PC-9 (cell line): ENCODE measurements at regions not wholly inside any gene's neighbourhood (a gene's known extent, or its start where the extent isn't known, plus 50 kb on each side); places are given as distances from the start of the nearest gene placed in this dataset.

Experiments
- BruUV-seq: library from RNA; stranded (reverse); fragments of 400-500 nt; replicated peaks from 2 replicates; lab custom pipeline; 2021; lab: Mats Ljungman, UMichigan
- CTCF ChIA-PET: fragments of 300-600 bp; sonication (Branson Sonifier 250); formaldehyde crosslinking; loops from one replicate; lab custom pipeline; 2022; ENCODE audit warnings: antibody characterized with exemption; lab: Charles Lee
- POLR2A ChIA-PET: fragments of 300-600 bp; sonication (Branson Sonifier 250); formaldehyde crosslinking; loops from one replicate; lab custom pipeline; 2022; ENCODE audit warnings: antibody characterized with exemption; ENCODE audit not compliant: unreplicated experiment; lab: Charles Lee
- DNase-seq, 2 experiments: peaks; one replicate each; pipeline versions ENCODE4 v3.0.0 to v3.0.0-alpha.2; 2015 to 2022; ENCODE audit warnings: mixed read lengths in 1 of 2
- H2AFZ ChIP-seq: fragments of 200-600 bp; sonication (generic); 2 replicates; pipeline ENCODE4 v1.8.1; 2017; ENCODE audit warnings: antibody characterized with exemption
- H3F3A ChIP-seq: fragments of 200-600 bp; sonication (generic); 2 replicates; pipeline ENCODE4 v1.8.1; 2017; ENCODE audit warnings: antibody characterized with exemption, mild to moderate bottlenecking, low read depth; ENCODE audit not compliant: insufficient read depth
- H3K27ac ChIP-seq: fragments of 200-600 bp; sonication (generic); 2 replicates; pipeline ENCODE4 v1.6.1; 2016; ENCODE audit warnings: mixed run types
- H3K27me3 ChIP-seq: fragments of 200-600 bp; sonication (generic); 2 replicates; pipeline ENCODE4 v1.6.1; 2016; ENCODE audit warnings: low read depth, mixed run types; ENCODE audit not compliant: insufficient read depth
- H3K36me3 ChIP-seq: fragments of 200-600 bp; sonication (generic); 2 replicates; pipeline ENCODE4 v1.6.1; 2016; ENCODE audit warnings: low read depth, mixed run types
- H3K4me1 ChIP-seq: fragments of 200-600 bp; sonication (generic); replicated peaks from 2 replicates; pipeline ENCODE4 v1.6.1; 2016; ENCODE audit warnings: mixed run types; ENCODE audit not compliant: insufficient read depth
- H3K4me2 ChIP-seq: fragments of 200-600 bp; sonication (generic); 2 replicates; pipeline ENCODE4 v1.6.1; 2017; ENCODE audit warnings: mixed run types
- H3K4me3 ChIP-seq: fragments of 200-600 bp; sonication (generic); 2 replicates; pipeline ENCODE4 v1.6.1; 2016; ENCODE audit warnings: mixed run types
- H3K79me2 ChIP-seq: fragments of 200-600 bp; sonication (generic); 2 replicates; pipeline ENCODE4 v1.6.1; 2017; ENCODE audit warnings: low read depth, mixed run types
- H3K9me2 ChIP-seq: fragments of 200-600 bp; sonication (generic); 2 replicates; pipeline ENCODE4 v1.8.1; 2017; ENCODE audit warnings: mild to moderate bottlenecking; ENCODE audit not compliant: insufficient read depth
- H3K9me3 ChIP-seq: fragments of 200-600 bp; sonication (generic); 2 replicates; pipeline ENCODE4 v1.8.1; 2016; ENCODE audit warnings: low read depth; ENCODE audit not compliant: insufficient read depth
- H4K20me1 ChIP-seq: fragments of 200-600 bp; sonication (generic); 2 replicates; pipeline ENCODE4 v1.8.1; 2017; ENCODE audit not compliant: insufficient read depth
- EZH2 ChIP-seq: fragments of 200-600 bp; sonication (generic); IDR thresholded peaks from 2 replicates; pipeline ENCODE4 v1.8.0; 2017; ENCODE audit warnings: antibody characterized with exemption, low read depth
- intact Hi-C: fragments of 100-400 bp; cut with micrococcal nuclease; formaldehyde crosslinking; loops from one replicate; pipeline ENCODE4 v1.10.0; 2022; ENCODE audit not compliant: unreplicated experiment
- TF ChIP-seq, protein P1 (sequence below): fragments of 200-600 bp; sonication (generic); conservative IDR thresholded peaks from 2 replicates; pipeline ENCODE4 v1.6.1; 2017; ENCODE audit warnings: mixed run types, antibody characterized with exemption, mild to moderate bottlenecking, moderate library complexity

DNA sequence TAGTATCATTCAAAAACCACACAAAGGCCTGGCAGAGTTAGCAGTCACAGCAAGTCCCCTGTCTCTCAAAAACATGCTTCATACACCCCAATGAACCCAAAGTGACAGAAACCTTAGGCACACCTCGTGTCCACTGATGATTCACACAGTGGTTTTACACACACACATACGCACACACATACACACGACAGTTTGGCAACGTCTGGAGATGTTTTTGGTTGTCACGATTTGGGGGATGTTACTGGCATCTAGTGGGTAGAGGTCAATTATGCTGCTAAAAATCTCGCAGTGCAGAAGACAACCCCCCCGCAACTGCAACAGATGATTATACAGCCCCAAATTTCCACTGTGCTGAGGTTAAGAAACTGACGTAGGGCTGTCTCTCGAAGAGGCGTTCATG is 72.9 kb upstream of the PARD3B start:
- Histone ChIP-seq H4K20me1 (no peaks in the 10 kb centered on the region), H3F3A (no peaks in the 10 kb centered on the region), H3K9me2 (no peaks in the 10 kb centered on the region), H3K27me3 (no peaks in the 10 kb centered on the region), H3K9me3 (no peaks in the 10 kb centered on the region), H2AFZ (no peak overlapping the region), H3K4me1 (no peaks in the 10 kb centered on the region), H3K27ac (no peak overlapping the region), H3K4me2 (no peak overlapping the region), H3K4me3 (no peak overlapping the region), H3K36me3 (no peaks in the 10 kb centered on the region), H3K79me2 (no peaks in the 10 kb centered on the region)
- BruUV-seq: no TSS peak
- ChIA-PET CTCF (no interaction called here), POLR2A (no interaction called here)
- no peak for DNase-seq
- intact Hi-C loops: no loop called here
- TF ChIP-seq, protein P1, sequence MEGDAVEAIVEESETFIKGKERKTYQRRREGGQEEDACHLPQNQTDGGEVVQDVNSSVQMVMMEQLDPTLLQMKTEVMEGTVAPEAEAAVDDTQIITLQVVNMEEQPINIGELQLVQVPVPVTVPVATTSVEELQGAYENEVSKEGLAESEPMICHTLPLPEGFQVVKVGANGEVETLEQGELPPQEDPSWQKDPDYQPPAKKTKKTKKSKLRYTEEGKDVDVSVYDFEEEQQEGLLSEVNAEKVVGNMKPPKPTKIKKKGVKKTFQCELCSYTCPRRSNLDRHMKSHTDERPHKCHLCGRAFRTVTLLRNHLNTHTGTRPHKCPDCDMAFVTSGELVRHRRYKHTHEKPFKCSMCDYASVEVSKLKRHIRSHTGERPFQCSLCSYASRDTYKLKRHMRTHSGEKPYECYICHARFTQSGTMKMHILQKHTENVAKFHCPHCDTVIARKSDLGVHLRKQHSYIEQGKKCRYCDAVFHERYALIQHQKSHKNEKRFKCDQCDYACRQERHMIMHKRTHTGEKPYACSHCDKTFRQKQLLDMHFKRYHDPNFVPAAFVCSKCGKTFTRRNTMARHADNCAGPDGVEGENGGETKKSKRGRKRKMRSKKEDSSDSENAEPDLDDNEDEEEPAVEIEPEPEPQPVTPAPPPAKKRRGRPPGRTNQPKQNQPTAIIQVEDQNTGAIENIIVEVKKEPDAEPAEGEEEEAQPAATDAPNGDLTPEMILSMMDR: no peak
- TF ChIP-seq EZH2: no peak

DNA sequence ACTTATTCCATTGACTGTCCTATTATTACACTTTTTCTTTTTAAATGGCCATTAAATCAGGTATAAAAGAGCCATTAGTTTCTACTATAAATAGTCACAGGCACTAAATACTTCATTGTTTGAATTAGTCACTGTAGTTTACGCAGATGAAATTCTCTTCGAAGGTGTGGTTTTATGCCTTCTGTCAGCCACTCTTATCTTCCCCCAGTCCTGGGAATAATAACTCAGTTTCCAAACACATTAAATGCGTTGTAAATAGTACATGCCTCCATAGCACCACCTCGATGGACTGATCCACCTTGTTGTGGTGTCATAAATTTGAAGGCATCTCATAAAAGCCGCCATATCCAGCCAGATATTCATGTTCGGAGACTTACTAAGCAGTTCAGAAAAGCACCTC is 72.1 kb upstream of the PARD3B start:
- no peaks in the 10 kb centered on the region for H3F3A ChIP-seq
- H3K9me2 ChIP-seq: no peaks in the 10 kb centered on the region
- no peaks in the 10 kb centered on the region for H3K79me2 ChIP-seq
- H3K36me3 ChIP-seq: no peaks in the 10 kb centered on the region
- no peaks in the 10 kb centered on the region for H3K27me3 ChIP-seq
- H3K4me2 ChIP-seq: no peak overlapping the region
- H2AFZ ChIP-seq: no peak overlapping the region
- no peaks in the 10 kb centered on the region for H3K4me1 ChIP-seq
- TF ChIP-seq, protein P1: no peak
- no peak for TF ChIP-seq EZH2
- DNase-seq: no peak
- POLR2A ChIA-PET: no interaction called here
- no TSS peak for BruUV-seq
- intact Hi-C loops: no loop called here
- no peak overlapping the region for H3K4me3 ChIP-seq
- CTCF ChIA-PET: no interaction called here
- no peaks in the 10 kb centered on the region for H4K20me1 ChIP-seq
- no peaks in the 10 kb centered on the region for H3K9me3 ChIP-seq
- no peak overlapping the region for H3K27ac ChIP-seq

DNA sequence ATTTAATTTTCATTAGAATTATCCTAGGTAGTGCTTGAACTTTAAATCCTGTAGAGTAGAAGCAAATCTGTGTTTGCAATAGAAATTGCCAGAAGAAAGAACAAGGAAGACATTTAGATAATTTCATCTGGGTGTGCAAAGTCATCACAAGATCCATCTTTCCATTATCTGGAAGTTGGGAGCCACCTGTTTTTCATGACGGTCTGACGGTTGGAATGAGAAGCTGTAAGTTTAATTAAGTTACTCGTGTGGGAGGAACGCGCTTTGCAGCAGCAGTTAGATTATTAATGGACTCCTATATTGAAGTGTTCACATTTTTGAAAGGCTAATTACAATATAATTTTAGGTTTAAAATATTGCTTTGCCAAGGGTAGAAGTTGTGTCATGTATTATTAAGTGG is 69.9 kb upstream of the PARD3B start:
- Histone ChIP-seq H3K27ac (no peak overlapping the region), H3K4me2 (no peak overlapping the region), H3K36me3 (no peaks in the 10 kb centered on the region), H3F3A (no peaks in the 10 kb centered on the region), H3K9me3 (no peaks in the 10 kb centered on the region), H3K9me2 (no peaks in the 10 kb centered on the region), H3K79me2 (no peaks in the 10 kb centered on the region), H3K4me3 (no peak overlapping the region), H2AFZ (no peak overlapping the region), H3K4me1 (no peaks in the 10 kb centered on the region), H3K27me3 (no peaks in the 10 kb centered on the region), H4K20me1 (no peaks in the 10 kb centered on the region)
- TF ChIP-seq EZH2: no peak
- TF ChIP-seq, protein P1: no peak
- ChIA-PET POLR2A (no interaction called here), CTCF (no interaction called here)
- intact Hi-C loops: no loop called here
- BruUV-seq: no TSS peak
- no peak for DNase-seq
